Central memory CD4-positive, alpha-beta T cell (primary cell): ENCODE measurements at regions not wholly inside any gene's neighbourhood (a gene's known extent, or its start where the extent isn't known, plus 50 kb on each side); places are given as distances from the start of the nearest gene placed in this dataset.
"Not testable (repeated sequence)": the region's sequence is repeated elsewhere in the genome, so short reads cannot be mapped to it uniquely, and the experiment has no call there.

ENCODE experiments used
- DNase-seq: peaks from one replicate; pipeline ENCODE4 v3.0.0; 2022

GRCh38 chr7:131720703-131721102 lies 164.3 kb upstream of the PODXL start:
- no peak for DNase-seq

- DNase-seq, result no peak
These were observed 160.8 kb upstream of the PODXL start for GRCh38 chr7:131717181-131717580.

- DNase-seq, result no peak
These were observed 142.9 kb upstream of the PODXL start for GRCh38 chr7:131699323-131699722.

GRCh38 chr7:131692131-131692960 lies 135.9 kb upstream of the PODXL start:
- DNase-seq, result no peak

- DNase-seq, result no peak
These were observed 135.2 kb upstream of the PODXL start for GRCh38 chr7:131691454-131692130.

GRCh38 chr7:131690441-131690840 lies 134.0 kb upstream of the PODXL start:
- no peak for DNase-seq

GRCh38 chr7:131689662-131690234 lies 133.3 kb upstream of the PODXL start:
- DNase-seq, result no peak

- peak; percentile 17 for DNase-seq
These were observed 132.6 kb upstream of the PODXL start for GRCh38 chr7:131688738-131689661.

- no peak for DNase-seq
These were observed 130.9 kb upstream of the PODXL start for GRCh38 chr7:131687296-131687695.

GRCh38 chr7:131686833-131687232 lies 130.4 kb upstream of the PODXL start:
- DNase-seq, result no peak

- no peak for DNase-seq
These were observed 127.2 kb upstream of the PODXL start for GRCh38 chr7:131683536-131684125.

- no peak for DNase-seq
These were observed 125.5 kb upstream of the PODXL start for GRCh38 chr7:131681961-131682360.

- not testable (repeated sequence) for DNase-seq
These were observed 122.6 kb upstream of the PODXL start for GRCh38 chr7:131679071-131679470.

- DNase-seq, result not testable (repeated sequence)
These were observed 120.4 kb upstream of the PODXL start for GRCh38 chr7:131676850-131677249.

GRCh38 chr7:131674131-131674530 lies 117.7 kb upstream of the PODXL start:
- no peak for DNase-seq

- DNase-seq, result no peak
These were observed 117.1 kb upstream of the PODXL start for GRCh38 chr7:131673576-131673975.

GRCh38 chr7:131670406-131670805 lies 114.0 kb upstream of the PODXL start:
- no peak for DNase-seq

GRCh38 chr7:131667699-131668098 lies 111.3 kb upstream of the PODXL start:
- no peak for DNase-seq

GRCh38 chr7:131665021-131665420 lies 108.6 kb upstream of the PODXL start:
- DNase-seq, result no peak

GRCh38 chr7:131664570-131664969 lies 108.1 kb upstream of the PODXL start:
- DNase-seq, result no peak

GRCh38 chr7:131662301-131662873 lies 106.0 kb upstream of the PODXL start:
- not testable (repeated sequence) for DNase-seq

GRCh38 chr7:131657881-131658280 lies 101.5 kb upstream of the PODXL start:
- DNase-seq, result no peak
